ENCODE measurements at regions not wholly inside any gene's neighbourhood (a gene's known extent, or its start where the extent isn't known, plus 50 kb on each side); places are given as distances from the start of the nearest gene placed in this dataset.
"Not testable (repeated sequence)": the region's sequence is repeated elsewhere in the genome, so short reads cannot be mapped to it uniquely, and the experiment has no call there.

GRCh38 chr12:22115711-22116110, 69.7 kb downstream of the CMAS start:
- TF ChIP-seq CTCF (IDR thresholded peaks at IDR 0.05; ENCODE audit: insufficient read depth, low read depth, low read length): no peak
- DNase-seq (ENCODE audit: low read depth): no peak
- H3K4me3 ChIP-seq (ENCODE audit: low read depth, low read length): no peak overlapping the region

DNA sequence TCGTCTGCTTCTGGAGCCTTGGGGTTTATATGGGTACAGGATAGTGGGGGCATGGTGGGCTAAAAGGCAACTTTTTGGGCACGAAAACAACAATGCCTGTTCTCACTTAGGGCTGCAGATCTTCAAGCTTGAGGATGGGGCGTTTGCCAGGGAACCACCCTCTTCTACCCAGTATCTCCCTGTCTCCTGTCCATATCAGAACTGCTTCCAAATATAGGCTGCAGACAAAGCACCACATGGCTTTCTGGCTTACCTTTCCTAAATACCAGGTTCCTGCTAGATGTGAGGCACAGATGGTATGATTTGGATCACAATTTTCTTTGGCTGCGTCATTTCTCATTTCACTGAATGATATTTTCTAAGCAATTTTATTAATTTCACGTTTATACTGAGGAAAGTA, 70.4 kb downstream of the CMAS start:
- TF ChIP-seq CTCF (IDR thresholded peaks at IDR 0.05; ENCODE audit: insufficient read depth, low read depth, low read length): no peak
- no peak overlapping the region for H3K4me3 ChIP-seq (ENCODE audit: low read depth, low read length)

DNA sequence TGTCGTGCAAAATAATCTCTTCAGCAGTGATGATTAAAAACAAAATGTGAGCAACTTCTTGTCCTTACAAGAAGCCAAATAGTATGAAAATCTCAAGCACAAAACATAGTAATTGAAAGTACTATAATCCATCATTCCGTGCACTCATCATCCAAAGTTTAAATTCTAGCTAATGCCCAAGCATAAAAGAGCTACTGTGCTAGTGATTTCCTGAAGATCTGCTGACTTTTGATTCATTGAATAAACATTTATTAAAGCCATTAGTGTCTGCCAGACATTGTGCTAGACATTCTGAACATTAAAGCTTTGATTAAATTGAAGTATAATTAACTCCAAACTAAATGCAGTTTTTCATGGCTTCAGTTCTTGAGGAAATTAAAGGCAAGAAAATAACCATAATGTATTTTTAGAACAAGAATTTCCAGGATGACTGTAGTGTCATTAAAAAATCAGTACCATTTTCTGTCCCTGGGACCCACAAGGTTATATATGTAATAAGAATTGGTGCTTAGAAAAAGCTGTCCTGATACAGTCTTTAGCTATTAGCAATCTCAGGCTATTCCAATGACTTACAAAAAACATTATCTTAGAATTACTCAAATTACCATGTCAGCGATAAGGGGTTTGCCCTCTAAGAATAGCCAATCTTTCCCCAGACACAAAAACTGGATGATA, 71.7 kb downstream of the CMAS start:
- no peak for TF ChIP-seq CTCF (IDR thresholded peaks at IDR 0.05; ENCODE audit: insufficient read depth, low read depth, low read length)
- no peak for DNase-seq (ENCODE audit: low read depth)
- no peak overlapping the region for H3K4me3 ChIP-seq (ENCODE audit: low read depth, low read length)

More for the DNA sequence above, 70.4 kb downstream of the CMAS start:
- DNase-seq (ENCODE audit: low read depth): no peak

DNA sequence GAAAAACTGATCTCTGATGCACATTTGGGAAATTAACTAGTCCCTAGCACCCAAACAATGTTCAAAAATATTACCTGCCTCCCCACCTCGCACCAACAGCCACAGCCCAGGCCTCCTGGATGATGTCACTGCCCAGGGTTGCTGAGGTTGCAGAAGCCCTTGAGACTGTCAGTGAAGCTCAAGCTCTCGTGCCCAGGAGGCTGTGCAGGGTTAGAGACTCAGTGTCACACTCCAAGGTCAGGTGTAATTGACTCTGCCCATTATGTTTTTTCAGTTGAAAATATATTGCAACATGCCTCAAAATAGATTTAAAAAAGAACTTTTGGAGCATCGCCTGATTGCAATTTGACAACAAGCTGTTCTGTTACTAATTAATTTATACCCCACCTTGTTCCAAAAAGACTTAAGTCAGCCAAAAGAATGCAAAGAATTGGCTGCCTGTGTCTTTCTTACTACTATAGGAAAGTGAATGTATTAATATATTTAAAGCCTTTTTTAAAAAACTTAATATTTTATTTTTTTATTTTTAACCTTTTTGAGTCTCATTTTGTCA, 72.3 kb downstream of the CMAS start:
- no peak overlapping the region for H3K4me3 ChIP-seq (ENCODE audit: low read depth, low read length)
- no peak for DNase-seq (ENCODE audit: low read depth)
- TF ChIP-seq CTCF (IDR thresholded peaks at IDR 0.05; ENCODE audit: insufficient read depth, low read depth, low read length): no peak

DNA sequence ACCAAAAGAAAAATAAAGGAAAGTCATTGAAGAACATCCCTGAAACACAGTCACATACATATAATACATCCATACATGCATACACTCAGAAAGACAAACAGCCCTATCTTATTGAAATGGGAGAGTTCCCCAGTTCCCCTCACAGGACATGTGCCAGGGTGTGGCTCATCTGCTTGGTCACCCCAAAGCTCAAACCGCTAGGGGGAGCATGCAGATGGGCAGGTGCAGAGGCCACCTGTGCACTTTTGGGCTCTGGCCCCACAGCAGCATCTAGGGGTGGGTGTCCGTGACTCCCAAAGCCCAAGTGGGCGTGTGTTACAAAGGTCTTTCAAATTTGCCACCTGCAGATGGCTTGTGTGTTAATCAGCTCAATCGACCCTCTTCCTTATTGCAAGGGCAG, 75.2 kb downstream of the CMAS start:
- no peak overlapping the region for H3K4me3 ChIP-seq (ENCODE audit: low read depth, low read length)
- TF ChIP-seq CTCF (IDR thresholded peaks at IDR 0.05; ENCODE audit: insufficient read depth, low read depth, low read length): peak; percentile 19
- no peak for DNase-seq (ENCODE audit: low read depth)

DNA sequence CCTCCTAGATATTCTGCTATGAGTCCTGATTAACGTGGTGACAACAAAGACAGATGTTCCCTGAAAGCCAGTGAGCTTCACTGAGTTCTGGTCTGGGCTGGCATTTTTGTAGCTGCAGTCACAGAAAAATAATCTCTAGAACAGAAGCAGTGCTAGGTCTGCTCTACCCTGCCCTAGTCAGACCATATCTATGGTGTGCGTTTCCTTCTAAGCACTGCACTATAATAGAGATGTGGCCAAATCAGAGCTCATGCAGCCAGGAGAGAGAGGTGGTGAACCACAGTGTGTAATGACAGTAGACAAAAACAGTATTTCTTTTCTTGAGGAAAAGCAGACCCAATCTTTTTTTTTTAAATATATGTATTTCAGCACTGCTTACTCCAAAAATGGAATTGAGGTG, 76.3 kb downstream of the CMAS start:
- no peak for TF ChIP-seq CTCF (IDR thresholded peaks at IDR 0.05; ENCODE audit: insufficient read depth, low read depth, low read length)

GRCh38 chr12:22124987-22125386, 79.0 kb downstream of the CMAS start:
- no peak for TF ChIP-seq CTCF (IDR thresholded peaks at IDR 0.05; ENCODE audit: insufficient read depth, low read depth, low read length)
- no peak overlapping the region for H3K4me3 ChIP-seq (ENCODE audit: low read depth, low read length)
- DNase-seq (ENCODE audit: low read depth): no peak

More for the DNA sequence above, 76.3 kb downstream of the CMAS start:
- peak; percentile 16 for DNase-seq (ENCODE audit: low read depth)
- no peak overlapping the region for H3K4me3 ChIP-seq (ENCODE audit: low read depth, low read length)

GRCh38 chr12:22126101-22126500, 80.1 kb downstream of the CMAS start:
- not testable (repeated sequence) for H3K4me3 ChIP-seq (ENCODE audit: low read depth, low read length); DNase-seq (ENCODE audit: low read depth)

All from fibroblast of villous mesenchyme (primary cell).